ENCODE measurements at regions not wholly inside any gene's neighbourhood (a gene's known extent, or its start where the extent isn't known, plus 50 kb on each side); places are given as distances from the start of the nearest gene placed in this dataset.

- POLR2A ChIA-PET, result no interaction called here
- ATAC-seq, result no peak
- intact Hi-C loops (cut with micrococcal nuclease; ENCODE audit: unreplicated experiment) (no loop called here), in situ Hi-C loops (cut with MboI) (no loop called here)
- Histone ChIP-seq H3K9ac (ENCODE audit: control insufficient read depth, insufficient read depth, low read length) (no peak overlapping the region), H3K4me1 (ENCODE audit: control insufficient read depth, insufficient read depth, low read length) (no peaks in the 10 kb centered on the region), H3K4me2 (ENCODE audit: control insufficient read depth, insufficient read depth) (no peak overlapping the region), H3K4me3 (no peak overlapping the region), H3K36me3 (ENCODE audit: control insufficient read depth in 2 of 2, insufficient read depth in 2 of 2, low read length in 1 of 2) (no peaks in the 10 kb centered on the region), H3K79me2 (ENCODE audit: control insufficient read depth, insufficient read depth, low read length) (no peaks in the 10 kb centered on the region), H4K20me1 (ENCODE audit: control insufficient read depth, insufficient read depth) (no peaks in the 10 kb centered on the region), H3K27me3 (replicated peaks in 1 of 2; ENCODE audit: control insufficient read depth in 2 of 2, insufficient read depth in 2 of 2, low read length in 1 of 2) (no peaks in the 10 kb centered on the region; a peak in 1 of 4 replicates), H3K27ac (ENCODE audit: control insufficient read depth, insufficient read depth) (no peak overlapping the region), H3K9me3 (replicated peaks; ENCODE audit: control insufficient read depth, insufficient read depth, low read length) (peaks cover 3% of the 10 kb centered on the region; the same call in 2 of the 3 replicates), H2AFZ (ENCODE audit: control insufficient read depth, low read depth, low read length) (no peak overlapping the region)
- no peak for FAIRE-seq
- BruUV-seq (replicated peaks), result no TSS peak
- SMC1A ChIA-PET (ENCODE audit: uncharacterized antibody, unreplicated experiment), result interaction anchor here (0.6 kb wide), 1 partner anchor 403 kb away, joined by 3 read pairs; no protein-coding TSS in a partner anchor
- 50% methylated on average over 8 of the region's 8 CpGs for WGBS (ENCODE audit: insufficient coverage, insufficient replicate concordance, low lambda C conversion rate, missing lambda C conversion rate)
- TF ChIP-seq ZNF384 (IDR thresholded peaks at IDR 0.05; ENCODE audit: borderline replicate concordance, low read depth, low read length) (no peak), SIN3A (IDR thresholded peaks at IDR 0.05; ENCODE audit: low read depth, low read length) (no peak), ESRRA (IDR thresholded peaks at IDR 0.05; ENCODE audit: low read length) (no peak), MEF2A (IDR thresholded peaks at IDR 0.05; ENCODE audit: insufficient read depth, low read depth, low read length) (no peak), TBL1XR1 (IDR thresholded peaks at IDR 0.05; ENCODE audit: low read depth, low read length) (no peak), DPF2 (IDR thresholded peaks at IDR 0.05) (no peak), REST (IDR thresholded peaks at IDR 0.05; ENCODE audit: low read depth, low read length) (no peak), RAD21 (IDR thresholded peaks at IDR 0.05; ENCODE audit: insufficient read depth, low read depth, low read length) (no peak), SRF (IDR thresholded peaks at IDR 0.05; ENCODE audit: low read depth in 2 of 2, low read length in 2 of 2) (no peak), ETV6 (conservative IDR thresholded peaks at IDR 0.05 in 1 of 2, IDR thresholded peaks at IDR 0.05 in 1 of 2; ENCODE audit: borderline replicate concordance in 1 of 2, low read depth in 1 of 2) (no peak), NR2C2 (IDR thresholded peaks at IDR 0.05; ENCODE audit: borderline replicate concordance, control insufficient read depth, insufficient read length, low read depth) (no peak), HDAC2 (IDR thresholded peaks at IDR 0.05) (no peak), SUPT20H (IDR thresholded peaks at IDR 0.05; ENCODE audit: borderline replicate concordance, control insufficient read depth, low read depth, low read length) (no peak), CEBPB (IDR thresholded peaks at IDR 0.05; ENCODE audit: borderline replicate concordance in 1 of 2, low read depth in 2 of 2, low read length in 2 of 2) (no peak), LARP7 (IDR thresholded peaks at IDR 0.05) (no peak), TARDBP (IDR thresholded peaks at IDR 0.05; ENCODE audit: borderline replicate concordance) (no peak), KLF5 (IDR thresholded peaks at IDR 0.05; ENCODE audit: partially characterized antibody) (no peak), BACH1 (IDR thresholded peaks at IDR 0.05; ENCODE audit: borderline replicate concordance) (no peak), STAT3 (IDR thresholded peaks at IDR 0.05; ENCODE audit: low read depth, low read length) (no peak), ZNF217 (IDR thresholded peaks at IDR 0.05) (no peak)
- DNase-seq (ENCODE audit: low read depth, low spot score), result no peak
- RAD21 ChIA-PET (ENCODE audit: unreplicated experiment), result no interaction called here
- CTCF ChIA-PET, result interaction anchor here (1.2 kb wide), 1 partner anchor 188 kb away, joined by 4 read pairs; no protein-coding TSS in a partner anchor
Measured at GRCh38 chr5:172509405-172509781, 55.1 kb upstream of the SH3PXD2B start.

All from GM12878 (cell line).